Activated T-cell treated with anti-CD3 and anti-CD28 coated beads, Interleukin-2, amount 50 U/mL, for 24 hours (primary cell): ENCODE measurements at regions not wholly inside any gene's neighbourhood (a gene's known extent, or its start where the extent isn't known, plus 50 kb on each side); places are given as distances from the start of the nearest gene placed in this dataset.
"Not testable (repeated sequence)": the region's sequence is repeated elsewhere in the genome, so short reads cannot be mapped to it uniquely, and the experiment has no call there.

Source experiments
- DNase-seq: peaks from one replicate; pipeline ENCODE4 v3.0.0-alpha.2; 2020
- H3K27ac Mint-ChIP-seq: 2 replicates; pipeline ENCODE4 v1.8.0; 2020; ENCODE audit warnings: mild to moderate bottlenecking, mixed read lengths
- H3K27me3 Mint-ChIP-seq: 2 replicates; pipeline ENCODE4 v1.8.0; 2020; ENCODE audit warnings: mixed read lengths
- H3K36me3 Mint-ChIP-seq: 2 replicates; pipeline ENCODE4 v1.8.0; 2020; ENCODE audit warnings: low read depth, mixed read lengths
- H3K4me1 Mint-ChIP-seq: 2 replicates; pipeline ENCODE4 v1.8.0; 2020; ENCODE audit warnings: low read depth, mixed read lengths
- H3K4me3 Mint-ChIP-seq: 2 replicates; pipeline ENCODE4 v1.8.0; 2020; ENCODE audit warnings: mild to moderate bottlenecking, moderate library complexity, mixed read lengths
- H3K9me3 Mint-ChIP-seq: 2 replicates; pipeline ENCODE4 v1.8.0; 2020; ENCODE audit warnings: mixed read lengths

GRCh38 chr21:27975514-27975913, 1008.6 kb upstream of the ADAMTS5 start:
- H3K27me3 Mint-ChIP-seq, result no peaks in the 10 kb centered on the region
- H3K36me3 Mint-ChIP-seq, result no peaks in the 10 kb centered on the region
- H3K4me1 Mint-ChIP-seq, result no peaks in the 10 kb centered on the region
- DNase-seq, result no peak
- no peak overlapping the region for H3K27ac Mint-ChIP-seq
- H3K4me3 Mint-ChIP-seq, result no peak overlapping the region
- peaks cover 3% of the 10 kb centered on the region for H3K9me3 Mint-ChIP-seq

DNA sequence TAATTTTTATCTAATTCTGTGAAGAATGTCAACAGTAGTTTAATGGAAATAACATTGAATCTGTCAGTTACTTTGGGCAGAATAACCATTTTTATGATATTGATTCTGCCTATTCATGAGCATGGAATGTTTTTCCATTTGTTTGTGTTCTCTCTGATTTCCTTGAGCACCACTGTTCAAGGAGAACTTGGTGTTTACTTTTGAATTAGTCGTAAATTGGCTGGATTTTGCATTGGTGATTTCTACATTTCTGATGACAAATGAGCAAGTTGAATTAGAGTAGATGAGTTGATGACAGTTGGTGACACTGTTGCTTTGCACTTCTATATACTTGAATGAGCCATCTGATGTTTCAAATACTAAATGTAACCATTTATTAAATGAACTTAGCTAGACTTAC, 1007.3 kb upstream of the ADAMTS5 start:
- H3K4me1 Mint-ChIP-seq, H3K4me3 Mint-ChIP-seq, H3K9me3 Mint-ChIP-seq, H3K27ac Mint-ChIP-seq, H3K36me3 Mint-ChIP-seq, H3K27me3 Mint-ChIP-seq, DNase-seq: not testable (repeated sequence)

DNA sequence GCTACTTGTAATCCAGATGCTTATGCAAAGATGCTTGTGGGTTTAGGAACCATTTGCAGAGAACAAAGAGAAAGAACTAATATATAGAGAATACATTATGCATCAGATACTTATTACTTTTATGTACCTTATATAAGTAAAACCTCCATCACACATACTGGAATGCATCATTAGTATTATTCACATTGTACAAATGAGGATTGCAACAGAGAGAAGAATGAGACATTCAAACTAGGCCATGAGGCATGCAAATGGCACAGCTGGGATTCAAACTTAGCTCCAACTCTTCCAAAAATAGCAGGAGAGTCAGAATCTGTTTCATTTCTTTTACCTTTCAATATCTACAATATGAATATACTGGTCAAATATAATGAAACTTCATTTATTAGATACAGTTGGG, 1001.4 kb upstream of the ADAMTS5 start:
- not testable (repeated sequence) for H3K27me3 Mint-ChIP-seq, H3K4me3 Mint-ChIP-seq, H3K36me3 Mint-ChIP-seq, H3K27ac Mint-ChIP-seq, H3K4me1 Mint-ChIP-seq, DNase-seq, H3K9me3 Mint-ChIP-seq

- H3K9me3 Mint-ChIP-seq, result no peaks in the 10 kb centered on the region
- no peaks in the 10 kb centered on the region for H3K4me1 Mint-ChIP-seq
- no peak overlapping the region for H3K4me3 Mint-ChIP-seq
- no peaks in the 10 kb centered on the region for H3K36me3 Mint-ChIP-seq
- H3K27me3 Mint-ChIP-seq, result no peaks in the 10 kb centered on the region
- no peak for DNase-seq
- H3K27ac Mint-ChIP-seq, result no peak overlapping the region
Measured at GRCh38 chr21:27954543-27955165, 987.8 kb upstream of the ADAMTS5 start.

DNA sequence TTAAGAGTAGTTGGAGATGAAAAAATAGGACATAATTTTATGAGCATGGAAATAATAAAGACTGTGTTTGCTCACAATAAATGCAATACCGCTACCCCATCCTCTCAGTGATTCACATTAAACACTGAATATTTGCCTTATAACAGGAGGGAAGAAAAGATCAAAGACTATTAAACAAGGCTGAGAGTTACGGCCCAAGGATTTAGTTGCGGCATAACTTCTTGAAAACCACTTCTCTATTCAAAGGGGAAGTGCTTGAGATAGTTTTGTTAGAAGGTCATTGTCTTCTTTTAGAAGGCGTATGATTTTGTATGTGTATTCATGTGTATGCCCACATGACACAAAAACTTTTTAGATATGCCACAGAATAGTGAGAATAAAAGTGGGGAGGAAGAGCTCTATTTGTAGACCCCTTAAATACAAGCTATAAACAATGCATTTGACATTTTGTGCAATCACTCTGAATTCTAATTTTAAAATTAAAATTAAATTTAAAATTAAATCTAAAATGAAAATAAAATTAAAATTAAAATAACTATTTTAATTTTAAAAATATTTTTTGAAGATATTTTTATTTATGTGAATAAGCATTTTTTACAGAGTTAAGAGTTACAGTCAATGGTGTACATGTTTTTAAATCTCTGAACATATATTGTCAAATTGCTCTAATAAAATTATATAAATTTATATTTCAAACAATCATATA, 986.6 kb upstream of the ADAMTS5 start:
- no peaks in the 10 kb centered on the region for H3K9me3 Mint-ChIP-seq
- H3K27me3 Mint-ChIP-seq, result no peaks in the 10 kb centered on the region
- H3K4me3 Mint-ChIP-seq, result no peak overlapping the region
- DNase-seq, result no peak
- no peaks in the 10 kb centered on the region for H3K36me3 Mint-ChIP-seq
- no peaks in the 10 kb centered on the region for H3K4me1 Mint-ChIP-seq
- no peak overlapping the region for H3K27ac Mint-ChIP-seq

DNA sequence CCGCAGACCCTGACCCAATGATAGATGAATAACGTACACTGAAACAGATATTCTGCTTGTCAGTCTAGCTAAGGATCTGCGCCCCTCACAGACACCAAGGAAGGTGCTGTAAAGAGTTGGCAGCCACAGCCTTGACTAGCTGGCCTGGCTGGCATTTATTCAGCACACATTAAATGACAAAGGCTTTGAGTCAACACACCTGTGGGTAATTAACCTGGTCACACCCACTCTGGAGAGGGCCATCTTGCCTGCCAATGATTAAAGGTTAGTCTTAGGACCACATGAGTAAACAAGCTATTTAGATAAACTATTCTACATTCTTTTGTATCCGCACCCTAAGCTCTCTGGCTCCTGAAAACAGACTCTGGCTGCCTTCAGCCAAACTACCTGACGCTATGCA, 982.2 kb upstream of the ADAMTS5 start:
- not testable (repeated sequence) for H3K27me3 Mint-ChIP-seq, H3K36me3 Mint-ChIP-seq, H3K27ac Mint-ChIP-seq, H3K4me1 Mint-ChIP-seq, H3K9me3 Mint-ChIP-seq, DNase-seq, H3K4me3 Mint-ChIP-seq

GRCh38 chr21:27930108-27930767, 963.4 kb upstream of the ADAMTS5 start:
- not testable (repeated sequence) for H3K4me1 Mint-ChIP-seq, H3K4me3 Mint-ChIP-seq, DNase-seq, H3K27ac Mint-ChIP-seq, H3K27me3 Mint-ChIP-seq, H3K9me3 Mint-ChIP-seq, H3K36me3 Mint-ChIP-seq

DNA sequence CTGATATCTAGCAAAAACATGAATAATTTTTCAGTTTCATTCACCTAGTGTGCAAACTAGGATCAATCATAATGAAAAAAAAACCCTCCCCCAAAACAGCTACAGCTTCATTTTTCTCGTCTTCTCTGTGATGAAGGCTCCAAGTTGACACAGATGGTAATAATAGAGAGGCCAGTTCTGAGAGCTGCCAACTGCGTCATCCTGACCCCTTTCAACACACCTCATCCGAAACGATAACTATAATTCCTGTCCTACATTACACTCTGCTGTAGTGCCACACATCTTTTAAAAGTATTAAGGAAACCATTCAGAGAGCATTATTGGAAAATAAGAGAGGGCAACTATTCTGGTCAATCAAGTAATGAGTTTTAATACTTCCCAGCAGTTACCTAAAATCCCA, 962.3 kb upstream of the ADAMTS5 start:
- not testable (repeated sequence) for H3K4me3 Mint-ChIP-seq, H3K9me3 Mint-ChIP-seq, H3K36me3 Mint-ChIP-seq, H3K4me1 Mint-ChIP-seq, DNase-seq, H3K27ac Mint-ChIP-seq, H3K27me3 Mint-ChIP-seq

GRCh38 chr21:27928534-27929115, 961.7 kb upstream of the ADAMTS5 start:
- H3K36me3 Mint-ChIP-seq, H3K27ac Mint-ChIP-seq, H3K4me3 Mint-ChIP-seq, H3K27me3 Mint-ChIP-seq, H3K9me3 Mint-ChIP-seq, H3K4me1 Mint-ChIP-seq, DNase-seq: not testable (repeated sequence)

- H3K27ac Mint-ChIP-seq, DNase-seq, H3K9me3 Mint-ChIP-seq, H3K4me1 Mint-ChIP-seq, H3K4me3 Mint-ChIP-seq, H3K27me3 Mint-ChIP-seq, H3K36me3 Mint-ChIP-seq: not testable (repeated sequence)
Measured at GRCh38 chr21:27921421-27921820, 954.5 kb upstream of the ADAMTS5 start.

DNA sequence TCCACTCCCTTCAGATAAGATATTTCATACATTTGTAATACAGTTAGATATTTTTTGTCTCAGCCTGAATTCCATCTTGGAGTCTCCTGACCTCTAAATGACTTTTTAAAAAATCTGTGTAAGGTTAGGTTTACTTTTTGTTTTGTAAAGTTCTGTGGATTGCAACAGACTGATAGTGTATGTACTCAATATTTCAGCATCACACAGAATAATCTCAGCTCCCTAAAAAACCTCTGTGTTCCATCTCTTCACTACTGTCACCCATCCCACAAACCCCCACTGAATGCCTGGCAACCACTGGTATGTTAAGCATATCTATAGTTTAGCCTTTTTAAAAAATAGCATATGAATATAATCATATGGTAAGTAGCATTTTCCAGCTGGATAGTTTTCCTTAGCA, 951.1 kb upstream of the ADAMTS5 start:
- not testable (repeated sequence) for H3K4me1 Mint-ChIP-seq, H3K36me3 Mint-ChIP-seq, H3K27ac Mint-ChIP-seq, H3K4me3 Mint-ChIP-seq, H3K9me3 Mint-ChIP-seq, DNase-seq, H3K27me3 Mint-ChIP-seq

GRCh38 chr21:27916326-27916725, 949.4 kb upstream of the ADAMTS5 start:
- H3K4me3 Mint-ChIP-seq, H3K27me3 Mint-ChIP-seq, DNase-seq, H3K9me3 Mint-ChIP-seq, H3K4me1 Mint-ChIP-seq, H3K27ac Mint-ChIP-seq, H3K36me3 Mint-ChIP-seq: not testable (repeated sequence)

- DNase-seq, H3K4me1 Mint-ChIP-seq, H3K27me3 Mint-ChIP-seq, H3K9me3 Mint-ChIP-seq, H3K36me3 Mint-ChIP-seq, H3K27ac Mint-ChIP-seq, H3K4me3 Mint-ChIP-seq: not testable (repeated sequence)
Measured at GRCh38 chr21:27912133-27912532, 945.2 kb upstream of the ADAMTS5 start.

DNA sequence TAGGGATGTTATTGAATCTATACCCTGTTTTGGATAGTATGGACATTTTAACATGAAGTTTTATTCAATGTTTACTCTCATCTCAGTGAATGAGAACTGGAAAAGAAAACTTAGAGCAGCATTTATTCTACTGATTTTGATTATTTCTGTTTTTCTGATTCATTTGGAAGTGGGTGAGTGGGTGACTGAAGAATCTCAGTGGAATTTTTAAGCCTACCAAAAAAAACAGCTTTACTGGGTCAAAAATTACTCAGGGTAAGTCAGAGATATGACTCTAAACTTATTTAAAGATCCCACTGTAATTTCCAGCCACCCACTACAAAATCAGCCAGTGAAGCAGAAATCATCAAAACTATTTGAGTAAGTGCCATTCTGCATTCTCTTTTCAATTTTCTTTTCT, 942.6 kb upstream of the ADAMTS5 start:
- not testable (repeated sequence) for H3K9me3 Mint-ChIP-seq, H3K36me3 Mint-ChIP-seq, H3K27ac Mint-ChIP-seq, H3K27me3 Mint-ChIP-seq, DNase-seq, H3K4me1 Mint-ChIP-seq, H3K4me3 Mint-ChIP-seq

DNA sequence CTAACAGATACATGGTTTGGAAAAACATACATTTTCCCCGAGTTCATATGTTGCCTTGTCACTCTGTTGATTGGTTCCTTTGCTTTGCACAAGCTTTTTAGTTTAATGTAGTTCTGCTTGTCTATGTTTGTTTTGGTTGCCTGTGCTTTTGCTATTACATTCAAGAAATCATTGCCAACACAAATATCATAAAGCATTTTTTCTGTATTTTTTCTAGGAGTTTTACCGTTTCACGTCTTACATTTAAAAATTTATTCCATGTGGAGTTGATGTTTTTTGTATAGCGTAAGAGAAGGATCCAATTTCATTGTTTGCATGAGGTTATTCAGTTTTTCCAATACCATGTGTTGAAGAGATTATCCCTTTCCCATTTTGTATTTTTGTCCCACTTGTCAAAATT, 941.9 kb upstream of the ADAMTS5 start:
- H3K9me3 Mint-ChIP-seq, H3K27ac Mint-ChIP-seq, H3K4me1 Mint-ChIP-seq, DNase-seq, H3K36me3 Mint-ChIP-seq, H3K27me3 Mint-ChIP-seq, H3K4me3 Mint-ChIP-seq: not testable (repeated sequence)
